K562 (cell line): ENCODE measurements at regions not wholly inside any gene's neighbourhood (a gene's known extent, or its start where the extent isn't known, plus 50 kb on each side); places are given as distances from the start of the nearest gene placed in this dataset.

Experiments used
- ATAC-seq: fragments of 200-7000 bp; cut with Tn5 transposase; 3 replicates; pipeline ENCODE4 v1.9.1; 2020; ENCODE audit warnings: moderate library complexity
- BruUV-seq: library from RNA; stranded (reverse); fragments of 400-500 nt; replicated peaks from 2 replicates; lab custom pipeline; 2021; lab: Mats Ljungman, UMichigan
- CTCF ChIA-PET: fragments of 300-600 bp; formaldehyde crosslinking; extraction: SDS; loops from one replicate; lab custom pipeline; 2021; ENCODE audit warnings: low intra/inter-chr PET ratio; lab: Yijun Ruan, JAX
- POLR2A ChIA-PET: fragments of 300-600, 350-650 bp; sonication (Branson Sonifier 250); formaldehyde crosslinking; extraction: SDS; loops from one replicate; lab custom pipeline; 2021; ENCODE audit warnings: antibody characterized with exemption, inconsistent platforms; lab: Yijun Ruan, JAX
- DNase-seq, 4 experiments: peaks; one replicate each; pipeline versions ENCODE4 v3.0.0 to v3.0.0-alpha.2; 2011 to 2018; ENCODE audit warnings: low spot score in 3 of 4, mixed read lengths in 3 of 4; ENCODE audit errors: extremely low read depth in 1 of 4
- FAIRE-seq: peaks from 2 replicates; lab custom pipeline; 2011; peaks lifted over from hg19 to GRCh38; lab: Jason Lieb, UNC
- H2AFZ ChIP-seq: 2 replicates; pipeline ENCODE4 v1.6.0; 2011; ENCODE audit warnings: low read depth, low read length, control low read depth, inconsistent platforms
- H3K27ac ChIP-seq: fragments of 200-600 bp; 3 replicates; pipeline ENCODE4 v1.8.0; 2011; ENCODE audit warnings: low read depth, mild to moderate bottlenecking, control low read depth, inconsistent platforms, low read length, moderate library complexity, mixed read lengths; ENCODE audit errors: extremely low read depth
- H3K27me3 ChIP-seq, 2 experiments: fragments of 300-600 bp in 1 of 2; 2 replicates in 1 of 2; 3 replicates in 1 of 2; pipeline versions ENCODE4 v1.6.0 to v1.8.0; 2011; ENCODE audit warnings: inconsistent platforms in 2 of 2, low read length in 2 of 2, mild to moderate bottlenecking in 1 of 2, mixed read lengths in 1 of 2, moderate library complexity in 1 of 2; ENCODE audit not compliant: control insufficient read depth in 2 of 2, insufficient read depth in 2 of 2
- H3K36me3 ChIP-seq: fragments of 300-600 bp; 3 replicates; pipeline ENCODE4 v1.8.0; 2011; ENCODE audit warnings: mild to moderate bottlenecking, low read length, inconsistent platforms; ENCODE audit not compliant: control insufficient read depth, insufficient read depth
- H3K4me1 ChIP-seq, 2 experiments: fragments of 200-600 bp in 1 of 2; replicated peaks in 1 of 2; 2 replicates in 1 of 2; 3 replicates in 1 of 2; pipeline versions ENCODE4 v1.5.1 to v1.8.0; 2011; ENCODE audit warnings: inconsistent platforms in 2 of 2, low read length in 2 of 2, mild to moderate bottlenecking in 1 of 2, mixed read lengths in 1 of 2, moderate library complexity in 1 of 2; ENCODE audit not compliant: control insufficient read depth in 2 of 2, insufficient read depth in 2 of 2
- H3K4me2 ChIP-seq: 2 replicates; pipeline ENCODE4 v1.6.1; 2011; ENCODE audit warnings: low read length, control low read depth, inconsistent platforms, mixed read lengths; ENCODE audit not compliant: insufficient read depth
- H3K4me3 ChIP-seq: fragments of 200-600 bp; sonication (generic), shearing (Covaris generic); 2 replicates; pipeline ENCODE4 v1.5.1; 2016; ENCODE audit warnings: control low read depth, inconsistent platforms
- H3K79me2 ChIP-seq: fragments of 200-600 bp; 3 replicates; pipeline ENCODE4 v1.8.0; 2011; ENCODE audit warnings: low read length, inconsistent platforms; ENCODE audit not compliant: control insufficient read depth, insufficient read depth
- H3K9ac ChIP-seq, 2 experiments: 2 replicates each; pipeline versions ENCODE4 v1.6.0 to v1.6.1; 2011; ENCODE audit warnings: low read depth in 2 of 2, low read length in 2 of 2, control low read depth in 1 of 2, inconsistent platforms in 1 of 2, mild to moderate bottlenecking in 1 of 2, mixed read lengths in 1 of 2; ENCODE audit not compliant: insufficient read depth in 1 of 2
- H3K9me1 ChIP-seq: one replicate; pipeline ENCODE4 v1.6.0; 2011; ENCODE audit warnings: inconsistent platforms, mild to moderate bottlenecking, low read length, moderate library complexity; ENCODE audit not compliant: control insufficient read depth, insufficient read depth
- H3K9me3 ChIP-seq: replicated peaks from 2 replicates; pipeline ENCODE4 v1.5.1; 2011; ENCODE audit warnings: low read depth, low read length, inconsistent platforms; ENCODE audit not compliant: control insufficient read depth, insufficient read depth
- H4K20me1 ChIP-seq: replicated peaks from 2 replicates; pipeline ENCODE4 v1.6.1; 2011; ENCODE audit warnings: low read length, inconsistent platforms, mixed read lengths; ENCODE audit not compliant: control insufficient read depth, insufficient read depth
- DIDO1 ChIP-seq: fragments of 450-650 bp; IDR thresholded peaks from 2 replicates; pipeline ENCODE4 v1.6.1; 2016; ENCODE audit warnings: low read depth, missing biosample characterization, missing genetic modification characterization
- MEIS2 ChIP-seq: fragments of 450-650 bp; IDR thresholded peaks from 2 replicates; pipeline ENCODE4 v1.6.1; 2014; ENCODE audit warnings: mild to moderate bottlenecking; ENCODE audit not compliant: partially characterized antibody
- PHF8 ChIP-seq: fragments of 200-600 bp; sonication (generic); IDR thresholded peaks from 2 replicates; pipeline ENCODE4 v1.6.1; 2012; ENCODE audit warnings: mixed run types, mild to moderate bottlenecking, inconsistent platforms, low read length, moderate library complexity, borderline replicate concordance
- ZFP36 ChIP-seq: fragments of 150-350 bp; IDR thresholded peaks from 2 replicates; pipeline ENCODE4 v1.6.1; 2018; ENCODE audit warnings: low read length, low read depth; ENCODE audit not compliant: partially characterized antibody
- ZNF253 ChIP-seq: fragments of 250-450 bp; sonication (Bioruptor Pico); conservative IDR thresholded peaks from 2 replicates; pipeline ENCODE4 v1.6.1; 2021; ENCODE audit warnings: mild to moderate bottlenecking
- ZNF354B ChIP-seq: fragments of 250-450 bp; sonication (Bioruptor Pico); IDR thresholded peaks from 2 replicates; pipeline ENCODE4 v1.4.0; 2020
- ZNF696 ChIP-seq: fragments of 250-450 bp; sonication (Bioruptor Pico); conservative IDR thresholded peaks from 2 replicates; pipeline ENCODE4 v1.4.0; 2020; ENCODE audit warnings: mild to moderate bottlenecking, moderate library complexity
- WGBS: fragments of 100-300 bp; shearing (Covaris generic); methylation state at CpG from one replicate; pipeline ENCODE4 v1.1.6; 2016; ENCODE audit warnings: low coverage, mixed read lengths; ENCODE audit not compliant: insufficient coverage; ENCODE audit errors: missing lambda C conversion rate; 5-methylcytosine and 5-hydroxymethylcytosine counted together
- in situ Hi-C: fragments of 300-500 bp; cut with MboI; formaldehyde crosslinking; loops from 4 replicates; pipeline ENCODE4 v1.15.0; 2018; ENCODE audit warnings: inconsistent platforms, mixed read lengths
- intact Hi-C: fragments of 100-400 bp; cut with micrococcal nuclease; formaldehyde crosslinking; loops from 2 replicates; pipeline ENCODE4 v1.14.2; 2022

DNA sequence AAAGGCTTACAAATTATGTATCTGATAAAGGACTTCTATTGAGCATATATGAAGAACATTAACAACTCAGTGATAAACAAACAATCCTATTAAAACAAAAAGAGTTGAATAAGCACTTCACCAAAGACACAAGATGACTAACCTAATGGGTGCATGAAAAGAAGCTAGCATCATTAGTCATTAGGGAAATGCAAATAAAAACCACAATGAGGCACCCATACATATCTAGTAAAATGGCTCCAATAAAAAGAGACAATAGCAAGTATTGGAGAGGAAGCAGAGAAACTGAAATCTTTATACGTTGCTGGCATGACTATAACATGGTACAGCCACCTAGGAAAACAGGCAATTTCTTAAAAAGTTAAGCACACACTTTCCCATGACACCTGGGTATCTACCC lies 77.6 kb upstream of the ZMIZ1 start:
- ChIA-PET CTCF (no interaction called here), POLR2A (no interaction called here)
- H3K36me3 ChIP-seq: no peaks in the 10 kb centered on the region
- no peak overlapping the region for H3K4me3 ChIP-seq
- no peak overlapping the region for H3K9ac ChIP-seq
- no peaks in the 10 kb centered on the region for H3K4me1 ChIP-seq
- no peak overlapping the region for H3K4me2 ChIP-seq
- H3K79me2 ChIP-seq: no peaks in the 10 kb centered on the region
- FAIRE-seq: no peak
- in situ Hi-C loops: no loop called here
- WGBS: 0% methylated on average over 1 of the region's 1 CpG
- no peaks in the 10 kb centered on the region for H3K9me3 ChIP-seq
- H2AFZ ChIP-seq: no peak overlapping the region
- H3K9me1 ChIP-seq: no peaks in the 10 kb centered on the region
- no peak overlapping the region for H3K27ac ChIP-seq
- ATAC-seq: no peak
- no peaks in the 10 kb centered on the region for H4K20me1 ChIP-seq
- DNase-seq: no peak
- TF ChIP-seq ZNF696 (CRISPR knock-in tag) (no peak), DIDO1 (tag) (no peak), ZNF253 (CRISPR knock-in tag) (no peak), ZFP36 (no peak), PHF8 (no peak)
- TF ChIP-seq, all 486 proteins: peak for 0
- intact Hi-C loops: no loop called here
- BruUV-seq: no TSS peak
- peaks cover 30 to 71% of the 10 kb centered on the region in 2 experiments for H3K27me3 ChIP-seq

DNA sequence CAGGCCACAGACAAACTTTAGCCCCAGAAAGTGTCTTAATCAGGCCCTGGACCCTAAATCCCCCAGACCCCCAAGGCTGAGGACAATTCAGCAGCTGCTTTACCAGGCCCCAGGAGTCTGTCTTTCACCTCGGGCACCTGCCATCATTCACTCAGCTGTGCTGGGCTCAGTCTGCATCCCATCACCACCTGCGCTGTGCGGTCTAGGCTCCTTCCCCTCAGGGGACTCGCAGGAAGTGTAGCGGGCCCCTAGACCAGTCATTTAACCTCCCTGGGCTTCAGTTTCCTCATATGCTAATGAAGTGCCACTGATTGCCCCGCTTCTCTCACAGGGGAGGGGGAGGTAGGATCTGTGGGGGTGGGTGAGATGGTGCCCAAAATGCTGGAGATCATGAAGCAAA lies 76.4 kb upstream of the ZMIZ1 start:
- no peak overlapping the region for H3K27ac ChIP-seq

More for the DNA sequence above, 76.4 kb upstream of the ZMIZ1 start:
- DNase-seq (no peak), ATAC-seq (peak; percentile 19; the same call in 1 of the 3 replicates), FAIRE-seq (no peak)
- Histone ChIP-seq H3K4me1 (no peaks in the 10 kb centered on the region), H3K4me3 (no peak overlapping the region), H3K9me1 (no peaks in the 10 kb centered on the region), H3K9ac (0 out of 4 replicates have a peak overlapping the region, but pooled peaks of 1 of the 2 experiments have one; percentile 12), H3K27me3 (peaks cover 32 to 75% of the 10 kb centered on the region in 2 experiments; a peak in 4 of 5 replicates), H4K20me1 (no peaks in the 10 kb centered on the region), H2AFZ (no peak overlapping the region), H3K36me3 (no peaks in the 10 kb centered on the region), H3K4me2 (no peak overlapping the region), H3K79me2 (no peaks in the 10 kb centered on the region), H3K9me3 (no peaks in the 10 kb centered on the region)
- 7% methylated on average over 6 of the region's 6 CpGs for WGBS
- TF ChIP-seq ZNF354B (CRISPR knock-in tag) (no peak), MEIS2 (no peak)
- BruUV-seq: no TSS peak
- in situ Hi-C loops (no loop called here), intact Hi-C loops (no loop called here)
- ChIA-PET CTCF (no interaction called here), POLR2A (no interaction called here)
